Keratinocyte (primary cell): ENCODE measurements at regions not wholly inside any gene's neighbourhood (a gene's known extent, or its start where the extent isn't known, plus 50 kb on each side); places are given as distances from the start of the nearest gene placed in this dataset.

Experiments used
- DNase-seq: peaks from one replicate; pipeline ENCODE4 v3.0.0-alpha.2; 2011; ENCODE audit warnings: low read depth, missing footprints, low spot score
- FAIRE-seq: peaks from 2 replicates; lab custom pipeline; 2011; peaks lifted over from hg19 to GRCh38; lab: Jason Lieb, UNC
- H2AFZ ChIP-seq: 2 replicates; pipeline ENCODE4 v1.6.0; 2012; ENCODE audit warnings: low read length, control low read depth, inconsistent platforms; ENCODE audit not compliant: control insufficient read depth
- H3K27ac ChIP-seq: 2 replicates; pipeline ENCODE4 v1.5.1; 2011; ENCODE audit warnings: low read length; ENCODE audit not compliant: control insufficient read depth, insufficient read depth
- H3K27me3 ChIP-seq: 3 replicates; pipeline ENCODE4 v1.6.0; 2011; ENCODE audit warnings: low read length; ENCODE audit not compliant: control insufficient read depth, insufficient read depth; ENCODE audit errors: extremely low read depth
- H3K36me3 ChIP-seq, 2 experiments: 2 replicates in 1 of 2; 3 replicates in 1 of 2; pipeline ENCODE4 v1.5.1; 2011; ENCODE audit warnings: low read length in 2 of 2, mild to moderate bottlenecking in 1 of 2; ENCODE audit not compliant: control insufficient read depth in 2 of 2, insufficient read depth in 2 of 2; ENCODE audit errors: extremely low read depth in 1 of 2
- H3K4me1 ChIP-seq: 3 replicates; pipeline ENCODE4 v1.5.1; 2011; ENCODE audit warnings: low read length; ENCODE audit not compliant: control insufficient read depth, insufficient read depth; ENCODE audit errors: extremely low read depth
- H3K4me2 ChIP-seq: 3 replicates; pipeline ENCODE4 v1.6.0; 2011; ENCODE audit warnings: low read depth, low read length; ENCODE audit not compliant: control insufficient read depth, insufficient read depth; ENCODE audit errors: extremely low read depth
- H3K4me3 ChIP-seq, 3 experiments: fragments of 200-600 bp in 1 of 3; sonication (generic) in 1 of 3; 2 replicates in 2 of 3; 3 replicates in 1 of 3; pipeline ENCODE4 v1.5.1; 2011 to 2016; ENCODE audit warnings: low read length in 3 of 3, mild to moderate bottlenecking in 3 of 3, control low read depth in 2 of 3, inconsistent platforms in 1 of 3, low read depth in 1 of 3, mixed read lengths in 1 of 3, mixed run types in 1 of 3, moderate library complexity in 1 of 3; ENCODE audit not compliant: control insufficient read depth in 2 of 3, insufficient read depth in 2 of 3; ENCODE audit errors: extremely low read depth in 1 of 3
- H3K79me2 ChIP-seq: 2 replicates; pipeline ENCODE4 v1.6.0; 2012; ENCODE audit warnings: low read length; ENCODE audit not compliant: control insufficient read depth, insufficient read depth
- H3K9ac ChIP-seq: 3 replicates; pipeline ENCODE4 v1.6.0; 2011; ENCODE audit warnings: low read length; ENCODE audit not compliant: control insufficient read depth, insufficient read depth; ENCODE audit errors: extremely low read depth
- H3K9me1 ChIP-seq: 3 replicates; pipeline ENCODE4 v1.6.0; 2011; ENCODE audit warnings: low read length; ENCODE audit not compliant: control insufficient read depth, insufficient read depth; ENCODE audit errors: extremely low read depth
- H3K9me3 ChIP-seq: 2 replicates; pipeline ENCODE4 v1.5.1; 2012; ENCODE audit warnings: low read depth, low read length; ENCODE audit not compliant: control insufficient read depth
- H4K20me1 ChIP-seq: 3 replicates; pipeline ENCODE4 v1.6.0; 2011; ENCODE audit warnings: low read length; ENCODE audit not compliant: control insufficient read depth, insufficient read depth; ENCODE audit errors: extremely low read depth
- CTCF ChIP-seq, 3 experiments: IDR thresholded peaks in 1 of 3; conservative IDR thresholded peaks in 1 of 3; optimal IDR thresholded peaks in 1 of 3; 2 replicates in 2 of 3; 3 replicates in 1 of 3; pipeline versions ENCODE3 to v1.5.1; 2011; ENCODE audit warnings: low read length in 3 of 3, mild to moderate bottlenecking in 3 of 3, moderate library complexity in 2 of 3, control low read depth in 1 of 3, inconsistent platforms in 1 of 3; ENCODE audit not compliant: insufficient read depth in 2 of 3; ENCODE audit errors: extremely low read depth in 1 of 3
- EZH2 ChIP-seq: IDR thresholded peaks from one replicate; pipeline ENCODE4 v1.6.1; 2012; ENCODE audit warnings: inconsistent platforms, mild to moderate bottlenecking, low read length, moderate library complexity
- dilution Hi-C: fragments of 300-500 bp; cut with MboI; formaldehyde crosslinking; loops from one replicate; pipeline ENCODE4 v1.7.0; 2020; ENCODE audit warnings: low sequenced_read_pairs; ENCODE audit not compliant: extremely low pct_ligation_motif_present

- no peaks in the 10 kb centered on the region for H4K20me1 ChIP-seq
- FAIRE-seq (no peak), DNase-seq (no peak)
- H3K9ac ChIP-seq: no peak overlapping the region
- H3K9me1 ChIP-seq: no peaks in the 10 kb centered on the region
- H3K4me3 ChIP-seq: no peak overlapping the region
- H3K4me1 ChIP-seq: peaks cover 6% of the 10 kb centered on the region
- no peak for TF ChIP-seq CTCF (optimal IDR thresholded peaks at IDR 0.05 in 1 of 3, IDR thresholded peaks at IDR 0.05 in 1 of 3, conservative IDR thresholded peaks at IDR 0.05 in 1 of 3; ENCODE audit: extremely low read depth in 1 of 3, insufficient read depth in 2 of 3, low read length in 3 of 3)
- no peak for TF ChIP-seq EZH2
- dilution Hi-C loops: no loop called here
- H3K27ac ChIP-seq: no peak overlapping the region
- no peaks in the 10 kb centered on the region for H3K79me2 ChIP-seq
- no peaks in the 10 kb centered on the region for H3K9me3 ChIP-seq
- no peaks in the 10 kb centered on the region for H3K36me3 ChIP-seq
- peaks cover 8% of the 10 kb centered on the region for H3K27me3 ChIP-seq
- no peak overlapping the region for H2AFZ ChIP-seq
- H3K4me2 ChIP-seq: no peak overlapping the region
These were observed 125.6 kb upstream of the FAM20C start for GRCh38 chr7:66741-67140.

GRCh38 chr7:67661-68395, 124.5 kb upstream of the FAM20C start:
- H3K4me2 ChIP-seq: no peak overlapping the region
- H3K9me3 ChIP-seq: no peaks in the 10 kb centered on the region
- no peak overlapping the region for H3K4me3 ChIP-seq
- no peak overlapping the region for H3K27ac ChIP-seq
- no peak for TF ChIP-seq CTCF (optimal IDR thresholded peaks at IDR 0.05 in 1 of 3, IDR thresholded peaks at IDR 0.05 in 1 of 3, conservative IDR thresholded peaks at IDR 0.05 in 1 of 3; ENCODE audit: extremely low read depth in 1 of 3, insufficient read depth in 2 of 3, low read length in 3 of 3)
- no peak for TF ChIP-seq EZH2
- no peaks in the 10 kb centered on the region for H3K79me2 ChIP-seq
- H3K27me3 ChIP-seq: peaks cover 8% of the 10 kb centered on the region
- H3K9ac ChIP-seq: no peak overlapping the region
- dilution Hi-C loops: no loop called here
- no peak overlapping the region for H2AFZ ChIP-seq
- DNase-seq (peak; percentile 69), FAIRE-seq (no peak)
- no peaks in the 10 kb centered on the region for H4K20me1 ChIP-seq
- peaks cover 6% of the 10 kb centered on the region for H3K4me1 ChIP-seq
- no peaks in the 10 kb centered on the region for H3K36me3 ChIP-seq
- no peaks in the 10 kb centered on the region for H3K9me1 ChIP-seq
